ENCODE measurements at regions not wholly inside any gene's neighbourhood (a gene's known extent, or its start where the extent isn't known, plus 50 kb on each side); places are given as distances from the start of the nearest gene placed in this dataset.
"Not testable (repeated sequence)": the region's sequence is repeated elsewhere in the genome, so short reads cannot be mapped to it uniquely, and the experiment has no call there.

DNA sequence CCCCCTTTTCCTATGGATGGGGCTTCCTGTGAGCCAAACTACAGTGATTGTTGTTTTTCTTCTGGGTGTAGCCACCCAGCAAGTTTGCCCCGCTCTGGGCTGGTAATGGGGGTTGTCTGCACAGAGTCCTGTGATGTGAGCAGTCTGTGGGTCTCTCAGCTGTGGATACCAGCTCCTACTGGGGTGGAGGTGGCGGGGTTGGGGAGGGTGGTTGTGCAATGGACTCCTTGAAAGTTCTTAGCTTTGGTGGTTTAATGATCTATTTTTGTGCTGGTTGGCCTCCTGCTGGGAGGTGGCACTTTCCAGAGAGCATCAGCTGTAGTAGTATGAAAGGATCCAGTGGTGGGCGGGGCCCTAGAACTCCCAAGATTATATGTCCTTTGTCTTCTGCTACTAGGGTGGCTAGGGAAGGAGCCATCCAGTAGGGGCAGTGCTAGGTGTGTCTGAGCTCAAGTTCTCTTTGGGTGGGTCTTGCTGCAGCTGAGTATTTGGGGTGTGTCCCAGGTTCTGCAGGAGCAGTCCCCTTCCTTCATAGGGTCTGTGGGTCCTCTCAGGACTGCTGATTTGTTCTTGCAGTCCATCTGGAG, 275.6 kb upstream of the PAPPA start:
- Histone ChIP-seq H3K4me1 (ENCODE audit: control insufficient read depth, insufficient read depth, low read length) (no peaks in the 10 kb centered on the region), H3K27ac (ENCODE audit: low read depth, low read length) (no peak overlapping the region), H3K9ac (ENCODE audit: low read length) (no peak overlapping the region), H3K36me3 (ENCODE audit: control insufficient read depth, insufficient read depth, low read length) (no peaks in the 10 kb centered on the region), H3K4me3 (ENCODE audit: low read depth, low read length) (no peak overlapping the region), H3K9me3 (ENCODE audit: control insufficient read depth, insufficient read depth, low read depth, low read length) (no peaks in the 10 kb centered on the region; the same call in 1 of the 2 replicates), H3K27me3 (ENCODE audit: control insufficient read depth, insufficient read depth, low read length) (no peaks in the 10 kb centered on the region)

DNA sequence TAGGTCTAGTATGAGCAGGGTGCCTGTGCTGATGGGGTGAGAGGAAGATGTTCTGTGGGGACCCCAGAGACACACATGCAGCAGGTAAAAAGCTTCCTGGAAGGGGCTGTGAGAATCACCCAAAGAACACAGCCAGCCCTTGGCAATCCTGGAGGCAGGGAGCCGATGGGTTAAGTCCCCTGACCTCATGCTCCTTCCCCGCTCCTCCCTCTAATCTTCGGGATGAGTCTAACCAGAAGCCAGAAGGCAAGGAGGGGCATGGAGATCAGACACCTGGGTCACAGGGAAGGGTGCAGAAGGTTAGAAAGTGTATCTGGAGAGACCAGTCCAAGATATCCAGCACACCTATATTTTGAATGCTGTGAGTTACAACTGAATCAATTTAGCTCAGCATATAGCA, 274.1 kb upstream of the PAPPA start:
- Histone ChIP-seq H3K27ac (ENCODE audit: low read depth, low read length) (no peak overlapping the region), H3K36me3 (ENCODE audit: control insufficient read depth, insufficient read depth, low read length) (no peaks in the 10 kb centered on the region), H3K4me1 (ENCODE audit: control insufficient read depth, insufficient read depth, low read length) (no peaks in the 10 kb centered on the region), H3K9ac (ENCODE audit: low read length) (no peak overlapping the region), H3K27me3 (ENCODE audit: control insufficient read depth, insufficient read depth, low read length) (no peaks in the 10 kb centered on the region), H3K9me3 (ENCODE audit: control insufficient read depth, insufficient read depth, low read depth, low read length) (no peaks in the 10 kb centered on the region; the same call in 1 of the 2 replicates), H3K4me3 (ENCODE audit: low read depth, low read length) (no peak overlapping the region)

DNA sequence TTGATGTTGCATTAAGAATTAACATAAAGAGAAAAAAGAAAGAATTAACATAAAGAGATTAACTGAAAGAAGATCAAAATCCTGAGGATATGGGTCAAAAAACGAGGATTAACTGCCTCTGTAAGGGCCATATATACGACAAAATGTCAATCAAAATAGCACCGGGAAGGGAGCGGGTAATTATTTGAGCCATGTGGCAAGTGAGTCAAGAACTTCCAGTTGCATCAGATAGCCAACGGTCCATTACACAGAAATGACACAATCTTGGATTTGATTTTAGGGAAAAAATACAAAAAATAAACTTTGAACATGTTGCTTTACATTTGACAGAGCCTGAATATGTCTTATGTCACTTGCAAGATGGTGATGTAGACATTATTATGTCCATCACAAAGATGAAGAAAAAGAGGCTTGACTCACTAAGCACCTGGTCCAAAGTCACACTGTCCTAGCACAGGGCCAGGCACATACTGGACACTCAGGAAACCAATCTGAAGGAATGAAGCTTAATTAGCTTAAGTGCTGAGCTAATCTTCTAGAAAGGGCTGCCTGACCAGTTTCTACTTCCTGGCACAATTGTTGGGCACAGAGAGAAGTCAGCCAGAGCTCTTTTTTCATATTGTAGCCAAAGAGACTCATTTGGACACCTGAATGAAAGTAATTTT, 273.2 kb upstream of the PAPPA start:
- no peaks in the 10 kb centered on the region for H3K4me1 ChIP-seq (ENCODE audit: control insufficient read depth, insufficient read depth, low read length)
- H3K27me3 ChIP-seq (ENCODE audit: control insufficient read depth, insufficient read depth, low read length), result no peaks in the 10 kb centered on the region
- no peak overlapping the region for H3K4me3 ChIP-seq (ENCODE audit: low read depth, low read length)
- no peaks in the 10 kb centered on the region for H3K9me3 ChIP-seq (ENCODE audit: control insufficient read depth, insufficient read depth, low read depth, low read length)
- no peak overlapping the region for H3K27ac ChIP-seq (ENCODE audit: low read depth, low read length)
- no peak overlapping the region for H3K9ac ChIP-seq (ENCODE audit: low read length)
- H3K36me3 ChIP-seq (ENCODE audit: control insufficient read depth, insufficient read depth, low read length), result no peaks in the 10 kb centered on the region

DNA sequence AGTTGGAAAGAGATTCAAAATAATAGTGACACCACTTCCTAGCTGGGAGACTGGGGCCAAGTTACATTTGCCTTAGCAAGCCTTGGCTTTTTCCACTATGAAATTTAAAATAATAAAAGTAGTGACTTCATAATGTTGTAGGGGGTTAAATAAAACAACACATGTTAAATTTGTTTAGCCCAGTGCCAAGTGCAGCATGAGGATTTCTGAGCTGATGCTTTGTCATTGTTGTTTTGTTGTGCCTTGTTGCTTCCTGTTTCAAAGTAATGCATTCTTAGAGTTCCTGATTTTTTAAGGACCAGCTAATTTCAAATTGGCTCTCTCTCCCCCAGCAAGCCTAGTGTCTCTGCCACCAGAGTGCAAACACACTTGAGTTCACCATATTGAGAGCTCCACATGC, 270.7 kb upstream of the PAPPA start:
- Histone ChIP-seq H3K9me3 (ENCODE audit: control insufficient read depth, insufficient read depth, low read depth, low read length) (no peaks in the 10 kb centered on the region), H3K27ac (ENCODE audit: low read depth, low read length) (no peak overlapping the region), H3K4me3 (ENCODE audit: low read depth, low read length) (no peak overlapping the region), H3K36me3 (ENCODE audit: control insufficient read depth, insufficient read depth, low read length) (no peaks in the 10 kb centered on the region), H3K4me1 (ENCODE audit: control insufficient read depth, insufficient read depth, low read length) (0 out of 2 replicates have a peak, but pooled peaks cover 3% of the 10 kb centered on the region), H3K9ac (ENCODE audit: low read length) (no peak overlapping the region), H3K27me3 (ENCODE audit: control insufficient read depth, insufficient read depth, low read length) (no peaks in the 10 kb centered on the region)

DNA sequence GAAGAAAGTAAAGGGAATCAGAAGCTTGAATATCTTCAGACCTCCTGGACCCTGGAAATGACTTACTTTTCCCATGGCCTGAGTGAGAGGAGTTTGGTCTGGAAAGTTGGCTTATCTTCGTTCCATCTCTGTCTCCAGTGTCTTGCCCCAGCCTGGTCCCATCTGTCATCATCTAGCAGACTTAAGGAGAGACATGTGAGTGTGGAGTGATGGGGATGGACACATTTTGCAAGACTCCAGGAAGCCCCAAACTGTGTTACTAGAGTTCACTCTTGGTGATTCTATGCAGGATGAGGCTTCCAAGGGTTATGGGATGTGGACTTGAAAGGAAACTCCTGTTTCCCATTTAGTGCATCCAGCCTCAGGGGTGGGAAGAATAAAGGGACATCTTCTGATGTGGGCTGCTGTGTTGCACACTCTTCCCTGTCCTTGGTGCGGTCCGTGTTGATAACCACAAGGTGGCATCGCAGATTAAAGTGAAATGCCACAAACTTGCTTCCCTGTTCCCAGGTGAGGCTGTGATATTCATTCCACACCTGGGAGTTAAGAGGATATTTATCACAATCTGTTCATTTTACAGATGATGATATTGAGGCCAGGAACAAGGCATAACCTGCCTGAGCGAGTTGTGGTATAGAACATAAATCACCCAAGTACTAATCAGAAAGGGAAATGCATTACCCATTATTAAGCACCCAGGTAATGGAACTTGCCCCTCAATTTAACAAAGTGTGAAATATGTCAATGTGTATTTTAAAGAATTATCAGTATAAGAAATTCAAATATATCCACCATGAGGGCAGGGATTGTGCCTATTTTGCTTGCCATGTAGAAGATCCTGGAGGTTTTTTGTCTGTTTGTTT, 269.9 kb upstream of the PAPPA start:
- Histone ChIP-seq H3K4me3 (ENCODE audit: low read depth, low read length) (no peak overlapping the region), H3K36me3 (ENCODE audit: control insufficient read depth, insufficient read depth, low read length) (no peaks in the 10 kb centered on the region), H3K27ac (ENCODE audit: low read depth, low read length) (no peak overlapping the region), H3K9me3 (ENCODE audit: control insufficient read depth, insufficient read depth, low read depth, low read length) (no peaks in the 10 kb centered on the region), H3K27me3 (ENCODE audit: control insufficient read depth, insufficient read depth, low read length) (no peaks in the 10 kb centered on the region), H3K9ac (ENCODE audit: low read length) (no peak overlapping the region), H3K4me1 (ENCODE audit: control insufficient read depth, insufficient read depth, low read length) (0 out of 2 replicates have a peak, but pooled peaks cover 3% of the 10 kb centered on the region)

DNA sequence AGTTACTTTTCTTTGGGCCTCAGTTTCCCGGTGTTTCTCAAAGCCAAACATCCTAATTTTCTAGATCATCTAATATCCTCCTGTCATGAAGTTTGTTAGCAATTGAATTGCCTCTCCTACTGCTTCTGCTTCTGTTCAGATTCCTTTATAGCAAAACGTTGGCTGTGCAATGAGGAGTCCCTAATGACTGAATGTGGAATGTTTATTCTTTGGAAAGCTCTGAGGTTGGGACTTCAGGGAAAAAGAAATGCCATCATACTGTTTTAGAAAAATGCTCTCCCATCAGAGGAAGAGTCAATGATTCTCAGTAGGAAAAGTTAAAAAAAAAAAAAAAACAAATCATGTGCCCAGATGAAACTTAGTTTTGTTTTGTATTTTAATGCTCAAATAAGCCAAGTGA, 268.7 kb upstream of the PAPPA start:
- Histone ChIP-seq H3K9me3 (ENCODE audit: control insufficient read depth, insufficient read depth, low read depth, low read length) (no peaks in the 10 kb centered on the region), H3K27me3 (ENCODE audit: control insufficient read depth, insufficient read depth, low read length) (no peaks in the 10 kb centered on the region), H3K4me1 (ENCODE audit: control insufficient read depth, insufficient read depth, low read length) (0 out of 2 replicates have a peak, but pooled peaks cover 3% of the 10 kb centered on the region), H3K36me3 (ENCODE audit: control insufficient read depth, insufficient read depth, low read length) (no peaks in the 10 kb centered on the region), H3K4me3 (ENCODE audit: low read depth, low read length) (no peak overlapping the region), H3K9ac (ENCODE audit: low read length) (no peak overlapping the region), H3K27ac (ENCODE audit: low read depth, low read length) (no peak overlapping the region)

GRCh38 chr9:115888131-115888530, 265.5 kb upstream of the PAPPA start:
- Histone ChIP-seq H3K4me1 (ENCODE audit: control insufficient read depth, insufficient read depth, low read length) (0 out of 2 replicates have a peak, but pooled peaks cover 3% of the 10 kb centered on the region), H3K4me3 (ENCODE audit: low read depth, low read length) (no peak overlapping the region), H3K27me3 (ENCODE audit: control insufficient read depth, insufficient read depth, low read length) (no peaks in the 10 kb centered on the region), H3K27ac (ENCODE audit: low read depth, low read length) (no peak overlapping the region), H3K36me3 (ENCODE audit: control insufficient read depth, insufficient read depth, low read length) (no peaks in the 10 kb centered on the region), H3K9me3 (ENCODE audit: control insufficient read depth, insufficient read depth, low read depth, low read length) (no peaks in the 10 kb centered on the region), H3K9ac (ENCODE audit: low read length) (no peak overlapping the region)

- H3K9me3 ChIP-seq (ENCODE audit: control insufficient read depth, insufficient read depth, low read depth, low read length), result no peaks in the 10 kb centered on the region
- no peaks in the 10 kb centered on the region for H3K4me1 ChIP-seq (ENCODE audit: control insufficient read depth, insufficient read depth, low read length)
- H3K27ac ChIP-seq (ENCODE audit: low read depth, low read length), result no peak overlapping the region
- H3K4me3 ChIP-seq (ENCODE audit: low read depth, low read length), result no peak overlapping the region
- no peaks in the 10 kb centered on the region for H3K27me3 ChIP-seq (ENCODE audit: control insufficient read depth, insufficient read depth, low read length)
- no peaks in the 10 kb centered on the region for H3K36me3 ChIP-seq (ENCODE audit: control insufficient read depth, insufficient read depth, low read length)
- no peak overlapping the region for H3K9ac ChIP-seq (ENCODE audit: low read length)
Measured at GRCh38 chr9:115891929-115892328, 261.7 kb upstream of the PAPPA start.

DNA sequence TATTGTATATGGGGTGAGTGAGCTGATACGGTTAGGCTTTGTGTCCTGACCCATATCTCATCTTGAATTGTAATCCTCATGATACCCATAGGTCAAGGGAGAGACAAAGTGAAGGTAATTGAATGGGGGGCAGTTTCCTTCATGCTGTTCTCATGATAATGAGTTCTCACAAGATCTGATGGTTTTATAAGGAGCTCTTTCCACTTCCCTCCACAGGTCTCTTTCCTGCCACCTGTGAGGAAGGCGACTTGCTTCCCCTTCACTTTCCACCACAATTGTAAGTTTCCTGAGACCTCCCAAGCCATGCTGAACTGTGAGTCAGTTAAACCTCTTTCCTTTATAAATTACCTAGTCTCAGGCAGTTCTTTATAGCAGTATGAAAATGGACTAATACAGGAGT, 255.1 kb upstream of the PAPPA start:
- H3K27me3 ChIP-seq (ENCODE audit: control insufficient read depth, insufficient read depth, low read length); H3K4me3 ChIP-seq (ENCODE audit: low read depth, low read length); H3K36me3 ChIP-seq (ENCODE audit: control insufficient read depth, insufficient read depth, low read length); H3K9me3 ChIP-seq (ENCODE audit: control insufficient read depth, insufficient read depth, low read depth, low read length); H3K27ac ChIP-seq (ENCODE audit: low read depth, low read length); H3K4me1 ChIP-seq (ENCODE audit: control insufficient read depth, insufficient read depth, low read length); H3K9ac ChIP-seq (ENCODE audit: low read length): not testable (repeated sequence)

- H3K27me3 ChIP-seq (ENCODE audit: control insufficient read depth, insufficient read depth, low read length), result no peaks in the 10 kb centered on the region
- no peaks in the 10 kb centered on the region for H3K4me1 ChIP-seq (ENCODE audit: control insufficient read depth, insufficient read depth, low read length)
- no peak overlapping the region for H3K4me3 ChIP-seq (ENCODE audit: low read depth, low read length)
- no peak overlapping the region for H3K27ac ChIP-seq (ENCODE audit: low read depth, low read length)
- H3K9me3 ChIP-seq (ENCODE audit: control insufficient read depth, insufficient read depth, low read depth, low read length), result no peaks in the 10 kb centered on the region
- no peak overlapping the region for H3K9ac ChIP-seq (ENCODE audit: low read length)
- H3K36me3 ChIP-seq (ENCODE audit: control insufficient read depth, insufficient read depth, low read length), result no peaks in the 10 kb centered on the region
Measured at GRCh38 chr9:115900698-115901097, 252.9 kb upstream of the PAPPA start.

GRCh38 chr9:115910959-115911358, 242.6 kb upstream of the PAPPA start:
- Histone ChIP-seq H3K9ac (ENCODE audit: low read length) (no peak overlapping the region), H3K9me3 (ENCODE audit: control insufficient read depth, insufficient read depth, low read depth, low read length) (no peaks in the 10 kb centered on the region), H3K36me3 (ENCODE audit: control insufficient read depth, insufficient read depth, low read length) (no peaks in the 10 kb centered on the region), H3K4me3 (ENCODE audit: low read depth, low read length) (no peak overlapping the region), H3K27ac (ENCODE audit: low read depth, low read length) (no peak overlapping the region), H3K27me3 (ENCODE audit: control insufficient read depth, insufficient read depth, low read length) (no peaks in the 10 kb centered on the region), H3K4me1 (ENCODE audit: control insufficient read depth, insufficient read depth, low read length) (no peaks in the 10 kb centered on the region)

Data from HUES6 (cell line).